Naive thymus-derived CD4-positive, alpha-beta T cell (primary cell): ENCODE measurements at regions not wholly inside any gene's neighbourhood (a gene's known extent, or its start where the extent isn't known, plus 50 kb on each side); places are given as distances from the start of the nearest gene placed in this dataset.

ENCODE experiments used
- ATAC-seq: fragments of 150-1000 bp; cut with Tn5 transposase; 2 replicates; pipeline ENCODE4 v1.10.0; 2021; ENCODE audit warnings: mild to moderate bottlenecking, moderate library complexity
- CTCF ChIA-PET: fragments of 350-600 bp; sonication (Branson Sonifier 250); formaldehyde crosslinking; loops from one replicate; lab custom pipeline; 2021; ENCODE audit warnings: antibody characterized with exemption; lab: Charles Lee
- POLR2A ChIA-PET: fragments of 350-600 bp; sonication (Branson Sonifier 250); formaldehyde crosslinking; loops from one replicate; lab custom pipeline; 2021; ENCODE audit warnings: antibody characterized with exemption, inconsistent platforms; lab: Charles Lee
- DNase-seq, 9 donors: peaks; one replicate each; pipeline versions ENCODE4 v3.0.0 to v3.0.0-alpha.2; 2020 to 2022; ENCODE audit warnings: mixed read lengths in 1 of 9
- H3K27ac ChIP-seq: one replicate; pipeline ENCODE4 v1.7.0; 2013; ENCODE audit warnings: mild to moderate bottlenecking, low read depth, low read length, moderate library complexity
- H3K27me3 ChIP-seq, 2 donors: one replicate each; pipeline ENCODE4 v1.7.0; 2013; ENCODE audit warnings: low read length in 2 of 2, mild to moderate bottlenecking in 2 of 2, moderate library complexity in 2 of 2; ENCODE audit not compliant: control insufficient read depth in 2 of 2, insufficient read depth in 2 of 2
- H3K36me3 ChIP-seq, 3 experiments: 1 replicate in 2 of 3; 2 replicates in 1 of 3; pipeline ENCODE4 v1.7.0; 2013; ENCODE audit warnings: low read length in 3 of 3, mild to moderate bottlenecking in 3 of 3, moderate library complexity in 1 of 3; ENCODE audit not compliant: insufficient read depth in 3 of 3, control insufficient read depth in 2 of 3
- H3K4me1 ChIP-seq, 2 donors: one replicate each; pipeline ENCODE4 v1.7.0; 2013; ENCODE audit warnings: low read length in 2 of 2, mild to moderate bottlenecking in 2 of 2, moderate library complexity in 1 of 2; ENCODE audit not compliant: control insufficient read depth in 2 of 2, insufficient read depth in 2 of 2
- H3K4me3 ChIP-seq: 2 replicates; pipeline ENCODE4 v1.7.0; 2013; ENCODE audit warnings: mild to moderate bottlenecking, low read length
- H3K9me3 ChIP-seq, 3 experiments: 1 replicate in 2 of 3; 2 replicates in 1 of 3; pipeline ENCODE4 v1.7.0; 2013; ENCODE audit warnings: low read length in 3 of 3; ENCODE audit not compliant: control insufficient read depth in 2 of 3
- H3K27ac Mint-ChIP-seq, 9 donors: one replicate each; pipeline ENCODE4 v1.8.0; 2020 to 2022; ENCODE audit warnings: mixed read lengths in 9 of 9, mild to moderate bottlenecking in 8 of 9, moderate library complexity in 5 of 9, inconsistent platforms in 2 of 9
- H3K27me3 Mint-ChIP-seq, 5 donors: one replicate each; pipeline ENCODE4 v1.8.0; 2021 to 2022; ENCODE audit warnings: mixed read lengths in 5 of 5, mild to moderate bottlenecking in 1 of 5
- H3K36me3 Mint-ChIP-seq, 5 donors: one replicate each; pipeline ENCODE4 v1.8.0; 2020 to 2022; ENCODE audit warnings: mixed read lengths in 5 of 5, mild to moderate bottlenecking in 3 of 5, inconsistent platforms in 1 of 5
- H3K4me1 Mint-ChIP-seq, 7 donors: one replicate each; pipeline ENCODE4 v1.8.0; 2020 to 2022; ENCODE audit warnings: mixed read lengths in 7 of 7, mild to moderate bottlenecking in 3 of 7, inconsistent platforms in 1 of 7
- H3K4me3 Mint-ChIP-seq, 10 donors: one replicate each; pipeline ENCODE4 v1.8.0; 2020 to 2022; ENCODE audit warnings: mild to moderate bottlenecking in 10 of 10, mixed read lengths in 10 of 10, moderate library complexity in 6 of 10, inconsistent platforms in 2 of 10
- H3K9me3 Mint-ChIP-seq, 11 donors: one replicate each; pipeline ENCODE4 v1.8.0; 2020 to 2022; ENCODE audit warnings: mixed read lengths in 11 of 11, mild to moderate bottlenecking in 4 of 11, inconsistent platforms in 1 of 11, moderate library complexity in 1 of 11
- intact Hi-C, 2 donors: fragments of 100-400 bp; cut with micrococcal nuclease; formaldehyde crosslinking; loops; one replicate each; pipeline ENCODE4 v1.15.1; 2023

DNA sequence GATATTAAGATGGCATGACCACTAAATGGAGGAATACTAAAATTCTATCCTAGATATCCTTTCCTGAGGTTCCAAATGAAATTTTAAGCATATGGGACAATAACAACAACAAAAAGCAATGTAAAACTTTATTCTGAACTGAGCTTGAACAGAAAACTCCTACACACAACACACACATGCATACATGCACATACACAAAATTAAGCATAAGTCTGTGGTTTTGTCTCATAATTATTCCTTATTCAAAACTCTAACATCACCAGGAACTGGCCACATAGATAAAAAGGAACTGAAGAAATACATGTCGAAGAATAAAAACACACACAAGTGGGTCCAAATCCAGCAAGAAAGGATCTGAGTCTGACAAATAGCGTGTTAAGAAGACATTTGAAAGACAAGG lies 168.0 kb downstream of the COX18 start:
- DNase-seq (no peak), ATAC-seq (no peak)
- Histone ChIP-seq H3K4me1 (no peaks in the 10 kb centered on the region), H3K4me3 (no peak overlapping the region), H3K27ac (no peak overlapping the region), H3K9me3 (no peaks in the 10 kb centered on the region), H3K27me3 (no peaks in the 10 kb centered on the region), H3K36me3 (no peaks in the 10 kb centered on the region)
- no peaks in the 10 kb centered on the region for H3K4me1 Mint-ChIP-seq
- H3K27ac Mint-ChIP-seq = no peak overlapping the region
- intact Hi-C loops = no loop called here
- ChIA-PET POLR2A (no interaction called here), CTCF (no interaction called here)
- H3K27me3 Mint-ChIP-seq = peaks cover 0 to 7% (median 0%) of the 10 kb centered on the region in 5 donors
- no peaks in the 10 kb centered on the region for H3K36me3 Mint-ChIP-seq
- no peak overlapping the region for H3K4me3 Mint-ChIP-seq
- H3K9me3 Mint-ChIP-seq = peaks cover 0 to 5% (median 0%) of the 10 kb centered on the region in 11 donors

DNA sequence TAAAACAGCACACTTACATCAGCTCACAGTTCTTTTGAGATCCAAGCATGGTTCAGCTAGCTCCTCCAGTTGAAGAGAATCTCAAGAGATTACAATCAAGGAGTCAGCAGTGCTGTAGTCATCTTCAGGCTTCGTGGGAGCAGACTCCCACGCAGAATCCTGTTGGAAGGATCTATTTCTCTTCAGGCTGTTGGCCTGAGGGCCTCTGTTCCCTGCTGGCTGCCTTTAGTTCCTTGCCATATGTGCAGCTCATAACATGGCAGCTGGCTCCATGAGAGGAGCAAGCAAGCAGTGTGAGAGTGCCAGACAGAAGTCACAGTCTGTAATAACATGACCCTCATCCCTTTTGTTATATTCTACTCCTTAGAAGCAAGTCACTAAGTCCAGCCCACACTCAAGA lies 168.6 kb downstream of the COX18 start:
- H3K36me3 Mint-ChIP-seq = no peaks in the 10 kb centered on the region
- Histone ChIP-seq H3K4me3 (no peak overlapping the region), H3K4me1 (no peaks in the 10 kb centered on the region), H3K27me3 (no peaks in the 10 kb centered on the region), H3K36me3 (no peaks in the 10 kb centered on the region), H3K9me3 (no peaks in the 10 kb centered on the region), H3K27ac (no peak overlapping the region)
- peaks cover 0 to 5% (median 0%) of the 10 kb centered on the region in 11 donors for H3K9me3 Mint-ChIP-seq
- CTCF ChIA-PET = no interaction called here
- DNase-seq (no peak), ATAC-seq (no peak)
- intact Hi-C loops = no loop called here
- H3K4me1 Mint-ChIP-seq = no peaks in the 10 kb centered on the region
- H3K4me3 Mint-ChIP-seq = no peak overlapping the region
- POLR2A ChIA-PET = no interaction called here
- no peak overlapping the region for H3K27ac Mint-ChIP-seq
- H3K27me3 Mint-ChIP-seq = peaks cover 0 to 7% (median 0%) of the 10 kb centered on the region in 5 donors

DNA sequence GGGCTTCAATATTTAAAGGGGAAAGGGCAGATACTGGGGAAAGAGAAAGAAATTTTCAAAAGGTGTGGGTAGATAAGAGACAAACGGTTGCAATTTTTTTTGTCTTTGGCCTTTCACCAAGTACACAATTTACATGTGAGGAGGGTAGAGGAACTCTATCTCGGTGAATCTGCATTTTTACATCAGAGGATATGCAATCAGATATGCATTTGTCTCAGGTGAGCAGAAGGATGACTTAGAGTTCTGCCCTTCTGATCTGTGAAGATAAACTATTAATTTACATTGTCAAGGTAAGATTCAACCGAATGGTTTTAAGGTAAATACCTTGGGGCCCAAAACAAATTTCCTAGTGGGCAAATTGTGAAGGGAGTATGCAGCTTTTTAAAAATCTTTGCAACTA lies 169.9 kb downstream of the COX18 start:
- H3K9me3 ChIP-seq = no peaks in the 10 kb centered on the region
- peaks cover 0 to 7% (median 0%) of the 10 kb centered on the region in 5 donors for H3K27me3 Mint-ChIP-seq
- ATAC-seq (no peak), DNase-seq (no peak)
- H3K36me3 ChIP-seq = no peaks in the 10 kb centered on the region
- H3K27ac Mint-ChIP-seq = no peak overlapping the region
- no peak overlapping the region for H3K27ac ChIP-seq
- no peak overlapping the region for H3K4me3 ChIP-seq
- intact Hi-C loops = no loop called here
- no peaks in the 10 kb centered on the region for H3K4me1 Mint-ChIP-seq
- H3K27me3 ChIP-seq = no peaks in the 10 kb centered on the region
- peaks cover 0 to 4% (median 0%) of the 10 kb centered on the region in 11 donors for H3K9me3 Mint-ChIP-seq
- ChIA-PET POLR2A (no interaction called here), CTCF (no interaction called here)
- no peaks in the 10 kb centered on the region for H3K4me1 ChIP-seq
- H3K4me3 Mint-ChIP-seq = no peak overlapping the region
- H3K36me3 Mint-ChIP-seq = no peaks in the 10 kb centered on the region

DNA sequence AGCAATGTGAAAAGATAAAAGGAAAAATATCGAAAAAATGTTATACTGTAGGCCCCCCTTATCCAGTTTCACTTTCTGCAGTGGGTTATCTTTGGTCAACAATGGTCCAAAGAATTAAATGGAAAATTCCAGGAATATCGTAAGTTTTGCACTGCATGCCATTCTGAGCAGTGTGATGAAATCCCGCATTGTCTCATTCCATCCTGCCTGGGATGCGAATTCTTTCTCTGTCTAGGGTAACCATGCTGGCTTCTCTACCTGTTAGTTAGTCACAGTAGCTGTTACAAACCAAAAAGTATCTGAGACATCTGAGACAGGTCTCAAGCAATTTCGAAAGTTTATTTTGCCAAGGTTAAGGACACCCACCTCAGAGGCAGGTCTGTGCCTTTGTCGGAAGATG lies 170.3 kb downstream of the COX18 start:
- intact Hi-C loops = no loop called here
- no peak for DNase-seq
- no peaks in the 10 kb centered on the region for H3K36me3 ChIP-seq

DNA sequence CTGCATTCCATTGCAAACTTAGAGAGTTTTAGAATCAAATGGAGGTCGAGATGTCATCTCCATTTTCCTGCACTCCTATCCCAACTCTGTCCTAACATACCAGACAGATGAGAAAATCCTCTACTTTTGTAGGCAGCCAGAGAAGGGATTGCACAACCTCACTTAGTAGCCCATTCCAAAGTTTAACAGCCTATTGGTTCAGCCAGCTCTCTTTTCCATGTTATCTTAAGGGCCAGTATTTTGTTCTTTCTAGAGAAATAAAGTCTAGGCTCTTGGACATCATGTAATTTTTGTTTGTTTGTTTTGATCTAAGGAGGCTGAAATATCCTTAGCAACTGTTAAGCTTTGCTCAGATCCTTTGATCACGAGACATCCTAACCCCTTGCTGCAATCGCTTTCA lies 173.0 kb downstream of the COX18 start:
- ChIA-PET POLR2A (no interaction called here), CTCF (no interaction called here)
- no peaks in the 10 kb centered on the region for H3K36me3 ChIP-seq
- ATAC-seq = no peak
- no peaks in the 10 kb centered on the region for H3K4me1 ChIP-seq
- no peaks in the 10 kb centered on the region for H3K4me1 Mint-ChIP-seq
- H3K4me3 Mint-ChIP-seq = no peak overlapping the region
- no peak overlapping the region for H3K4me3 ChIP-seq
- H3K27ac ChIP-seq = no peak overlapping the region
- no peak overlapping the region for H3K27ac Mint-ChIP-seq
- no peaks in the 10 kb centered on the region for H3K9me3 ChIP-seq
- no peak for DNase-seq
- H3K9me3 Mint-ChIP-seq = peaks cover 0 to 4% (median 0%) of the 10 kb centered on the region in 11 donors
- H3K27me3 Mint-ChIP-seq = peaks cover 0 to 20% (median 14%) of the 10 kb centered on the region in 5 donors
- H3K27me3 ChIP-seq = no peaks in the 10 kb centered on the region
- no peaks in the 10 kb centered on the region for H3K36me3 Mint-ChIP-seq
- intact Hi-C loops = no loop called here

More for the DNA sequence above, 170.3 kb downstream of the COX18 start:
- Mint-ChIP-seq H3K4me1 (no peaks in the 10 kb centered on the region), H3K4me3 (no peak overlapping the region), H3K27ac (no peak overlapping the region), H3K9me3 (peaks cover 0 to 4% (median 0%) of the 10 kb centered on the region in 11 donors), H3K27me3 (peaks cover 0 to 7% (median 0%) of the 10 kb centered on the region in 5 donors), H3K36me3 (no peaks in the 10 kb centered on the region)
- ChIA-PET POLR2A (no interaction called here), CTCF (no interaction called here)
- no peak overlapping the region for H3K4me3 ChIP-seq
- H3K4me1 ChIP-seq = no peaks in the 10 kb centered on the region
- H3K27ac ChIP-seq = no peak overlapping the region
- no peaks in the 10 kb centered on the region for H3K27me3 ChIP-seq
- ATAC-seq = no peak
- H3K9me3 ChIP-seq = no peaks in the 10 kb centered on the region

DNA sequence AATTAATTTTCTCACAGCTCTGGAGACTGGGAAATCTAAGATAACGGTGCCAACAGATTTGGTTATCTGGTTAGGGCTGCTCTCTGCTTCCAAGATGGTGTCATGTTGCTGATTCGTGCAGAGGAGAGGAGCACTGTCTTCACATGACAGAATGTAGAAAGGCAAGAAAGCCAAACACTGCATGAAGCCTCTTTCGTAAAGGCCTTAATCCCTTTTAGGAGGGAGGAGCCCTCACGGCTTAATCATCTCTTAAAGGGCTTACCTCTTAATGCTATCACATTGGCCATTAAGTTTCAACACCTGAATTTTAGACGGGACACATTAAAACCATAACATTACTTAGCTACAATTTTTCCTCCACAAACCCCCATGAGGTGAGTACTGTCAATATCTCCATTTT lies 174.1 kb downstream of the COX18 start:
- H3K36me3 ChIP-seq = no peaks in the 10 kb centered on the region
- H3K4me1 ChIP-seq = no peaks in the 10 kb centered on the region
- peaks cover 0 to 4% (median 0%) of the 10 kb centered on the region in 11 donors for H3K9me3 Mint-ChIP-seq
- ATAC-seq (no peak), DNase-seq (no peak)
- CTCF ChIA-PET = no interaction called here
- intact Hi-C loops = no loop called here
- H3K27me3 Mint-ChIP-seq = peaks cover 0 to 24% (median 15%) of the 10 kb centered on the region in 5 donors
- H3K9me3 ChIP-seq = no peaks in the 10 kb centered on the region
- no peaks in the 10 kb centered on the region for H3K27me3 ChIP-seq
- no peak overlapping the region for H3K27ac Mint-ChIP-seq
- no peaks in the 10 kb centered on the region for H3K4me1 Mint-ChIP-seq
- H3K36me3 Mint-ChIP-seq = no peaks in the 10 kb centered on the region
- POLR2A ChIA-PET = no interaction called here
- H3K4me3 Mint-ChIP-seq = no peak overlapping the region
- no peak overlapping the region for H3K27ac ChIP-seq
- no peak overlapping the region for H3K4me3 ChIP-seq

DNA sequence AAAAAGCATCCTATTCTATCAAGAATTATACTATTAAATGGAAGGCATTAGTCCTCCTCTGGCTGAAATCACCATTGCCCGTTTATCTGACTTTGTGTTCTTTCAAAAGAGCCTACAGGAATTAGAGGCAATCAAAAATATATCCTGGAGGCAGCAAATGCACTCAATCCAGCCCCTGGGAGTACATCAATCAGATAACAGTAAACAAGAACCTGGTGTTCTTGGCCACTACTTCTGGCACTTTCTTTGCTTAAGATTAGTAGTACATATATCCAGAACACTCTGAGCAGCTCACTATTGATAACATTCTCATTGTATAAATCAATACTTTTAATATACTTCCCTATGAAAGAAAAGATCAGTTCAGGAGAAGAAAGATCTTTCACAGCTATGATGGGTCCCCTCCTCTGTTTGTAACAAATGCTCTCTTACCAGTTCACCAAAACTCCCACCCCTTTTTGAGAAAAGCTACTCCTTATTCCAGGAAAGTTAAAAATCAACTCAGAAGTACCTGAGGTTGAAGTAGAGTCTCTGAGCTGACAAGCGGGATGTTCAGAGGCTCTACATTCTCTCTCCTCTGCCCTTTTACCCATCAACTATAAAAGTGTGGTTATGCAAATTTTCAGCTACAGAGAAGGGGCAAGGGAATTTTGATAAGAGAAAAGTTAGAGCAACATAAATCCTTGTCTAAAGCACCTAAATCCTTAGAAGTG lies 176.0 kb downstream of the COX18 start:
- Histone ChIP-seq H3K27ac (no peak overlapping the region), H3K9me3 (no peaks in the 10 kb centered on the region), H3K4me1 (no peaks in the 10 kb centered on the region), H3K27me3 (no peaks in the 10 kb centered on the region), H3K4me3 (no peak overlapping the region), H3K36me3 (no peaks in the 10 kb centered on the region)
- Mint-ChIP-seq H3K4me1 (no peaks in the 10 kb centered on the region), H3K9me3 (peaks cover 0 to 4% (median 0%) of the 10 kb centered on the region in 11 donors), H3K36me3 (no peaks in the 10 kb centered on the region), H3K27ac (no peak overlapping the region), H3K4me3 (no peak overlapping the region), H3K27me3 (peaks cover 0 to 29% (median 13%) of the 10 kb centered on the region in 5 donors)
- intact Hi-C loops = no loop called here
- DNase-seq (no peak), ATAC-seq (no peak)
- POLR2A ChIA-PET = no interaction called here
- CTCF ChIA-PET = no interaction called here
